WI38 (cell line): ENCODE measurements at regions not wholly inside any gene's neighbourhood (a gene's known extent, or its start where the extent isn't known, plus 50 kb on each side); places are given as distances from the start of the nearest gene placed in this dataset.

Source experiments
- H3K4me3 ChIP-seq: 2 replicates; pipeline ENCODE4 v1.5.1; 2011; ENCODE audit warnings: low read depth, mild to moderate bottlenecking, control low read depth, low read length
- CTCF ChIP-seq: IDR thresholded peaks from 2 replicates; pipeline ENCODE4 v1.5.1; 2012; ENCODE audit warnings: low read depth, mild to moderate bottlenecking, control low read depth, low read length

- no peak overlapping the region for H3K4me3 ChIP-seq
- TF ChIP-seq CTCF, result no peak
Measured at GRCh38 chr5:167228134-167228533, 1063.3 kb upstream of the WWC1 start.

GRCh38 chr5:167229751-167230150 lies 1061.7 kb upstream of the WWC1 start:
- no peak overlapping the region for H3K4me3 ChIP-seq
- TF ChIP-seq CTCF, result no peak

GRCh38 chr5:167230414-167230813 lies 1061.0 kb upstream of the WWC1 start:
- TF ChIP-seq CTCF, result no peak
- H3K4me3 ChIP-seq, result no peak overlapping the region

- TF ChIP-seq CTCF, result no peak
- no peak overlapping the region for H3K4me3 ChIP-seq
Measured at GRCh38 chr5:167232675-167233311, 1058.7 kb upstream of the WWC1 start.

GRCh38 chr5:167233507-167234220 lies 1057.8 kb upstream of the WWC1 start:
- no peak for TF ChIP-seq CTCF

GRCh38 chr5:167241436-167242067 lies 1049.9 kb upstream of the WWC1 start:
- H3K4me3 ChIP-seq, result no peak overlapping the region
- TF ChIP-seq CTCF, result no peak

More at GRCh38 chr5:167233507-167234220, 1057.8 kb upstream of the WWC1 start:
- H3K4me3 ChIP-seq, result no peak overlapping the region

GRCh38 chr5:167242701-167243100 lies 1048.7 kb upstream of the WWC1 start:
- no peak for TF ChIP-seq CTCF
- H3K4me3 ChIP-seq, result no peak overlapping the region
